GM12875 (cell line): ENCODE measurements at regions not wholly inside any gene's neighbourhood (a gene's known extent, or its start where the extent isn't known, plus 50 kb on each side); places are given as distances from the start of the nearest gene placed in this dataset.

Experiments used
- H3K4me3 ChIP-seq: one replicate; pipeline ENCODE4 v1.5.1; 2011; ENCODE audit warnings: low read depth, low read length, control low read depth
- CTCF ChIP-seq: IDR thresholded peaks from 2 replicates; pipeline ENCODE4 v1.5.1; 2011; ENCODE audit warnings: low read depth, mild to moderate bottlenecking, control low read depth, inconsistent platforms, low read length, moderate library complexity, borderline replicate concordance; ENCODE audit not compliant: insufficient read depth

- H3K4me3 ChIP-seq, result no peak overlapping the region
- no peak for TF ChIP-seq CTCF
Measured at GRCh38 chr1:163725551-163725950, 403.8 kb downstream of the NUF2 start.

- H3K4me3 ChIP-seq, result no peak overlapping the region
- no peak for TF ChIP-seq CTCF
Measured at GRCh38 chr1:163730411-163730821, 408.7 kb downstream of the NUF2 start.

GRCh38 chr1:163737261-163737660, 415.5 kb downstream of the NUF2 start:
- H3K4me3 ChIP-seq, result no peak overlapping the region
- no peak for TF ChIP-seq CTCF

GRCh38 chr1:163744301-163744887, 422.6 kb downstream of the NUF2 start:
- H3K4me3 ChIP-seq, result no peak overlapping the region
- TF ChIP-seq CTCF, result no peak

GRCh38 chr1:163745204-163745603, 423.4 kb downstream of the NUF2 start:
- no peak overlapping the region for H3K4me3 ChIP-seq
- TF ChIP-seq CTCF, result no peak

GRCh38 chr1:163747261-163747660, 425.5 kb downstream of the NUF2 start:
- H3K4me3 ChIP-seq, result no peak overlapping the region
- no peak for TF ChIP-seq CTCF

- H3K4me3 ChIP-seq, result no peak overlapping the region
- TF ChIP-seq CTCF, result no peak
Measured at GRCh38 chr1:163747855-163748254, 426.1 kb downstream of the NUF2 start.
